CD4-positive, alpha-beta T cell (primary cell): ENCODE measurements at regions not wholly inside any gene's neighbourhood (a gene's known extent, or its start where the extent isn't known, plus 50 kb on each side); places are given as distances from the start of the nearest gene placed in this dataset.

Experiments used
- ATAC-seq: fragments of 200-7000 bp; cut with Tn5 transposase; one replicate; pipeline ENCODE4 v1.10.0; 2022; ENCODE audit warnings: mild to moderate bottlenecking; ENCODE audit not compliant: poor library complexity
- CTCF ChIA-PET: fragments of 350-600 bp; sonication (Branson Sonifier 250); formaldehyde crosslinking; loops from one replicate; lab custom pipeline; 2021; ENCODE audit warnings: antibody characterized with exemption, inconsistent platforms; lab: Charles Lee
- POLR2A ChIA-PET: fragments of 350-600 bp; sonication (Branson Sonifier 250); formaldehyde crosslinking; loops from one replicate; lab custom pipeline; 2021; ENCODE audit warnings: antibody characterized with exemption, inconsistent platforms; lab: Charles Lee
- DNase-seq, 14 experiments: peaks; one replicate each; pipeline ENCODE4 v3.0.0-alpha.2; 2013 to 2020; ENCODE audit warnings: mixed read lengths in 2 of 14
- H3K27ac ChIP-seq, 2 donors: one replicate each; pipeline versions ENCODE4 v1.5.1 to v1.7.0; 2013; ENCODE audit warnings: low read length in 2 of 2, low read depth in 1 of 2, mild to moderate bottlenecking in 1 of 2
- H3K27me3 ChIP-seq, 2 experiments: 1 replicate in 1 of 2; 2 replicates in 1 of 2; pipeline versions ENCODE4 v1.6.1 to v1.7.0; 2013; ENCODE audit warnings: low read length in 2 of 2, control low read depth in 1 of 2, mild to moderate bottlenecking in 1 of 2, moderate library complexity in 1 of 2; ENCODE audit not compliant: insufficient read depth in 2 of 2, control insufficient read depth in 1 of 2
- H3K36me3 ChIP-seq: one replicate; pipeline ENCODE4 v1.6.1; 2013; ENCODE audit warnings: low read length, control low read depth; ENCODE audit not compliant: insufficient read depth
- H3K4me1 ChIP-seq: one replicate; pipeline ENCODE4 v1.6.1; 2013; ENCODE audit warnings: low read length, control low read depth; ENCODE audit not compliant: insufficient read depth
- H3K4me3 ChIP-seq: one replicate; pipeline ENCODE4 v1.5.1; 2013; ENCODE audit warnings: mild to moderate bottlenecking, low read length, moderate library complexity
- H3K9me3 ChIP-seq, 2 experiments: 1 replicate in 1 of 2; 2 replicates in 1 of 2; pipeline versions ENCODE4 v1.6.1 to v1.7.0; 2013; ENCODE audit warnings: low read length in 2 of 2, mild to moderate bottlenecking in 2 of 2, control low read depth in 1 of 2, moderate library complexity in 1 of 2; ENCODE audit not compliant: control insufficient read depth in 1 of 2, insufficient read depth in 1 of 2
- H3K27ac Mint-ChIP-seq: one replicate; pipeline ENCODE4 v1.8.0; 2020; ENCODE audit warnings: mixed read lengths
- H3K27me3 Mint-ChIP-seq: one replicate; pipeline ENCODE4 v1.8.0; 2021; ENCODE audit warnings: mixed read lengths
- H3K36me3 Mint-ChIP-seq: one replicate; pipeline ENCODE4 v1.8.0; 2021; ENCODE audit warnings: low read depth, mixed read lengths
- H3K4me1 Mint-ChIP-seq: one replicate; pipeline ENCODE4 v1.8.0; 2021; ENCODE audit warnings: low read depth, mixed read lengths
- H3K4me3 Mint-ChIP-seq: one replicate; pipeline ENCODE4 v1.8.0; 2020; ENCODE audit warnings: mild to moderate bottlenecking, mixed read lengths
- H3K9me3 Mint-ChIP-seq: one replicate; pipeline ENCODE4 v1.8.0; 2020; ENCODE audit warnings: mixed read lengths
- CTCF ChIP-seq: fragments of 200-600 bp; IDR thresholded peaks from one replicate; pipeline ENCODE4 v1.8.0; 2022; ENCODE audit warnings: antibody characterized with exemption, mild to moderate bottlenecking
- intact Hi-C, 2 experiments: fragments of 100-400 bp; cut with DNase I in 1 of 2; cut with micrococcal nuclease in 1 of 2; formaldehyde crosslinking; loops; one replicate each; pipeline versions ENCODE4 v1.15.1 to v1.9.0; 2023 to 2025; cut with DNase I, micrococcal nuclease

DNA sequence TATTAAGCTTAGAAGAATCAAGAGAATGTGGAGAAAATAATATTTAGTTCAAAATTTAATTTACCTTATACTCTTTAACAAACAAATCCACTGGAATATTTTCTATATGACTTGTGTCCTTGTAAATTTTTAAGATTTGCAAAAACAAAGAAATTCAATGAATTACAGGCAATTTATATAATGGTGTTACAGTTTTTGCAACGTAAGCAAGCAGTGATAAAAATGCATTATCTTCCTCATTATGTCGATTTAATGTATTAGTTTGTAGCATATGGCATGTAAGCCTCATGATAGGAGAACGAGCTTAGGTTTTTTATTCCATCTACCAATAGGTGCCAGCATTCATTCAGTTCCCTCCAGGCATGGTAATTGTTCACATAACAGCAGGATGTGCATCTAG is 100.0 kb upstream of the PCDH9 start:
- Mint-ChIP-seq H3K27ac (no peak overlapping the region), H3K36me3 (no peaks in the 10 kb centered on the region), H3K9me3 (no peaks in the 10 kb centered on the region), H3K27me3 (no peaks in the 10 kb centered on the region), H3K4me3 (no peak overlapping the region), H3K4me1 (no peaks in the 10 kb centered on the region)
- ChIA-PET CTCF (no interaction called here), POLR2A (no interaction called here)
- no peaks in the 10 kb centered on the region for H3K4me1 ChIP-seq
- H3K27ac ChIP-seq = no peak overlapping the region
- TF ChIP-seq CTCF = no peak
- H3K9me3 ChIP-seq = no peaks in the 10 kb centered on the region
- H3K4me3 ChIP-seq = no peak overlapping the region
- H3K36me3 ChIP-seq = no peaks in the 10 kb centered on the region
- H3K27me3 ChIP-seq = no peaks in the 10 kb centered on the region
- intact Hi-C loops = no loop called here
- ATAC-seq (no peak), DNase-seq (no peak)

DNA sequence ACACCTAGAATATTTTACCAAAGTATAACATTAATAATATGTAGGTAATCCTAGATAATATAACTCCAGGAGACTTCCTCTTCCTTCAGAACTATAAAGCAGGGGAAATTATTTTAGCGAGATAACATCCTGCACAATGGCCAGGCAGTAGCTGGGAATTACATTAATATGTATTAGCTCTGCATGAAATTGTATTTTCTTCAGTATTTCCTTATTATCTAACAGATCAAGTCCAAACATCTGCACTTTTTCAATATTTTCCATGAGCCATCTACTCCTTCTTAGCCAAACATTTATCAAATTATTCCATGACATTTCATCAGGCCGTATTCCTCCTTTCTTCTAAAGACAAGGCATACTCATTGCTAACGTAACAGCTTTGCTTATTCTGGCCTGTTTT is 98.8 kb upstream of the PCDH9 start:
- CTCF ChIA-PET = no interaction called here

DNA sequence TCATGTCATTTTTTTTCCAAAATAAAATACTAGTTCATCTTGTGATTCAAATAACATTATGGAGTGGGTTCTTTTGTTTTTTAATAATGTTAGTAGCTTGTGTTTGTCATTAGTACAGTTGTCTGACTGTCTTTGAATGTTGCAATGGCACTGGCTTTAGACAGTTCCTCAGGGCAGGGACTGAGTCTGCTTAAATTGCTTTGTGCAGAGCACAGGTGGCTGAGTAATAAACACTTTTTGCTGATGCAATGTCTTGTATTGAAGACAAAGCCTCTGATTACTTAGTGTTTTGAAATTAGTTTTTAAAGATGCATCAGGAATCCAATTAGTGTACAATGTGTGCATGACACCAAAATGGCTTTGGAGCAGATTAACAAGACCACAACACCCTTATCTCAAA is 88.7 kb upstream of the PCDH9 start:
- ChIA-PET CTCF (no interaction called here), POLR2A (no interaction called here)
- Mint-ChIP-seq H3K27ac (no peak overlapping the region), H3K36me3 (no peaks in the 10 kb centered on the region), H3K9me3 (no peaks in the 10 kb centered on the region), H3K27me3 (no peaks in the 10 kb centered on the region), H3K4me1 (no peaks in the 10 kb centered on the region), H3K4me3 (no peak overlapping the region)
- Histone ChIP-seq H3K9me3 (no peaks in the 10 kb centered on the region), H3K27ac (no peak overlapping the region), H3K27me3 (no peaks in the 10 kb centered on the region), H3K4me3 (no peak overlapping the region), H3K4me1 (no peaks in the 10 kb centered on the region), H3K36me3 (no peaks in the 10 kb centered on the region)
- DNase-seq (no peak), ATAC-seq (no peak)
- TF ChIP-seq CTCF = no peak
- intact Hi-C loops = no loop called here

More for the DNA sequence above, 98.8 kb upstream of the PCDH9 start:
- TF ChIP-seq CTCF = no peak
- no peak for DNase-seq
- intact Hi-C loops = no loop called here
- no peaks in the 10 kb centered on the region for H3K9me3 ChIP-seq
- Mint-ChIP-seq H3K4me1 (no peaks in the 10 kb centered on the region), H3K4me3 (no peak overlapping the region), H3K36me3 (no peaks in the 10 kb centered on the region), H3K9me3 (no peaks in the 10 kb centered on the region), H3K27me3 (no peaks in the 10 kb centered on the region), H3K27ac (no peak overlapping the region)
- no peaks in the 10 kb centered on the region for H3K4me1 ChIP-seq
- no peak for ATAC-seq
- H3K27me3 ChIP-seq = no peaks in the 10 kb centered on the region
- no peak overlapping the region for H3K4me3 ChIP-seq
- no peaks in the 10 kb centered on the region for H3K36me3 ChIP-seq
- H3K27ac ChIP-seq = no peak overlapping the region
- POLR2A ChIA-PET = no interaction called here
